ENCODE measurements at regions not wholly inside any gene's neighbourhood (a gene's known extent, or its start where the extent isn't known, plus 50 kb on each side); places are given as distances from the start of the nearest gene placed in this dataset.

- TF ChIP-seq TAF1 (IDR thresholded peaks at IDR 0.05; ENCODE audit: borderline replicate concordance, low read depth, low read length) (no peak), POLR2A (IDR thresholded peaks at IDR 0.05; ENCODE audit: low read depth, low read length) (no peak)
Observed at GRCh38 chr4:180817529-180817928, 1425.7 kb upstream of the TENM3 start.
